HG03103 (cell line): ENCODE measurements at regions not wholly inside any gene's neighbourhood (a gene's known extent, or its start where the extent isn't known, plus 50 kb on each side); places are given as distances from the start of the nearest gene placed in this dataset.

Experiments used
- ATAC-seq: cut with Tn5 transposase; IDR thresholded peaks from one replicate; pipeline ENCODE4 v1.9.1; 2021; ENCODE audit warnings: low read depth; ENCODE audit not compliant: unreplicated experiment

DNA sequence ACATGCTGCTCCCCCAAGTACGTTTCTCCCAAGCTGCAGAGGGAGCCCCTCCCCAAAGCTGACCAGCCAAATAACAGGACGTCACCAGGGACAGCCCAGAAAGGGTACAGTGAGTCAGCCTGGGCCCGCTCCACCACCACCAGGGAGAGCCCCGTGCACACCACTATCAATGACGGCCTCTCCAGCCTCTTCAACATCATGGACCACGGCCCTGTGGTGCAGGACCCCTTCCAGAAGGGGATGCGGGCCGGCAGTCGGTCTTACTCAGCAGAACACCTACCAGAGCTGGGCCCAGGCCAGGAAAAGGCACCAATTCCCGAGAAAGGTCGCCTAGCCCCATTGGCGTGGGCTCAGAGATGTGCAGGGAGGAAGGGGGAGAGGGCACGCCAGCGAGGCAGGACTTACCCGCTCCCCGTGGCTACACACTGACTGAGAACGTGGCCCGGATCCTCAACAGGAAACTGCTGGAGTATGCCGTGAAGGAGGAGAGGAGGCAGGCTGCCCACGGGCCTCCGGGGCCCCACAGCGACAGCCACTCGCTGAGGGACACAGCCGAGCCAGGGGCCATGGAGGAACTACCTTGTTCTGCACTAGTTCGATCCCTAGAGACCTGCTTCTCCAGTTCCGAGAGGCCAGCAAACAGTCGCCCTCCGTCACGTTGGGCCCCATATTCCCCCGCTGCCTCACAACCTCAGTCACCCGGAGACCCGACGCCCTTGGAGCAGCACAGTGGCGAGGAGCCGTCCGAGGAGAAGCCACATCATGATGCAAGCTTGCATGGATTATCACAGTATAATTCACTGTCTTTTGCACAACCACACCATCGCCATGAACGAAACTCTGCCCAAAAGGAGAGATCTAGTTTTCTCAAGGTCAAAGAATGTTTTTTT, 815.9 kb upstream of the KLHL1 start:
- ATAC-seq: no peak

DNA sequence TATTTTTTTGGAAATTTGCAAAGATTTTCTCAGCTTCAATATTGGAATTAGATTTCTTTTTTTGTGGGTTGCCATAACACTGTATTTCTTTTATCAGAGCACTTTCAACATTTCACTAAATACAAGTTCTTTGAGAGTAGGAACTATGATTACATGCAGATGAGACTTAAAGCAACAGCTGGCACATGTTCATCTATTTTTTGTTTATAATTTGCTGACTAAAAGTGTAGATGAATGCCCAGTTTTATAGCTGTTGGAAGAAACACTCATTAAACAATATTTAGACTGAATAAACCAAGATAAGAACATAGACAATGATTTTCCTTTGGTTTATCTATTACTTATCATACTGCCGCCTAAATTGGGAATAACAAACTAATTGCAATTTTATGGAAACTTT, 803.0 kb upstream of the KLHL1 start:
- ATAC-seq: no peak

DNA sequence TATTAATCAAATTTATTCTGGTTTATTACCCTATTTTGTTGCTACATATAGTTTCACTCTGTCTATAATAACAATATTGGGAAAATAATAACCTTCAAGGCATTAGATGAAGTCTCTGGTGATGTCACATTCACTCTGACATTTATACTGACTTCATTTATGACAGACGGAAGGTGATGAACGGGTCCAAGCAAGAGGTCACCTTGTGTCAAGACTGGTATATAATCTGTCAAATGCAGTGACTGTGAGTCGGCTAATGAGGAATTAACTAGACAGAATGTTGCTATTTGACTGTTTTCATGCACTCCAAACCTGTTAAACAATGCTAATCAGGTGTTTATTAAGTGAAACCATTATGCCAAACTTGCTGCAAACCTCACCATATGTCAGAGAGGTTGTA, 800.5 kb upstream of the KLHL1 start:
- ATAC-seq: no peak

DNA sequence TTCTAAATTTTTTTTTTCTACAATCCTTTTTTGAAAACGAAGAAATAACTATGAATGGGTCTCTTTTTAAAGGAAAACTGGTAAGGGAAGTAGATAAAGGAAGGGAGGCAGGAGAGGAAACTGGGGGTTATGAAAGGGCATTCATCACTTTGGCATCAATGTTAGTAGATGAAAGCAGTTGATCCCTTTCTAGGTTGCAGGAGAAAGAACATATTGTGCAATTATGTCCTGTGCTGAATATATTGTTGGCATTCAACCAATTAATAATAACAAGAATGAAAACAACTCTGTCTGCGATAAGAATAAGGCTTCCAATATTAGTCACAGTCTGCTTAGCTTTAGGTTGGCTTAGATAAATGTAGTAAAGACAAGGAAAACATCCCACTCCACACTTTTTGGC, 796.8 kb upstream of the KLHL1 start:
- ATAC-seq: no peak

DNA sequence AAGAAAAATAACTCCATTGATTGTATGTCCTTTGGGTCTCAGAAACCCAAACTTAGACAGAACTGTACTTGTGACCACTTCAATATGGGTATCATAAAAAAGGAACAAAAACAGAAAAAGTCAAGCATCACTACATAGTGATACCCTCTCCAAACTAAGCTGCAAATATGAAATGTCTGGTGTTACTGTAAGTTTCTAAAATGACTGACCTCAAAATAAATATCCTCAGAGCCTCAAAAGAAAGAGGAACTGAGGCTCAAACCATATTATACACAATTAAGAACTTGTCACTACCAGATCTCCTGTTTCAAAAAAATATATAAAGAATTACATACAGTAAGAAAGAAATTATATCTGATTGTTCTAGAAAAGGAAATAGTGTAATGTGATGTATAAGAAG, 787.9 kb upstream of the KLHL1 start:
- no peak for ATAC-seq

DNA sequence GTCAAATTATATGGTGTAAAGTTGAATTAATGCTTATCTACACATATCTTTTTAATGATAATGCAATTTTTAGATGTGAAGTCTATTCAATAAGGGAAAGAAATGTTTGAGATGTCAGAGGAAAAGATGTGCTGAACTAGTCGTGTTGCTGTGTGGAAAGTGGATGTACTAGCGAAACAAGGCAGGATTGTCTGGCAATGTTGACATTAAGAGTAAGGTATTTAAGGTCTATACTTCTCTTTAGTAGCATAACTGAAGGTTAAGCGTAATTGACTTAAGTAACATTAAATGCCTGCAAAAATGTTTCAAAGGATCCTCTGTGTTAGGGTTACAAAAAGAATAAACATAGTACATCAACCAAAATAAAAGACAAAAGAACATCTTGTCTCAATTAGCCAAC, 787.3 kb upstream of the KLHL1 start:
- no peak for ATAC-seq

DNA sequence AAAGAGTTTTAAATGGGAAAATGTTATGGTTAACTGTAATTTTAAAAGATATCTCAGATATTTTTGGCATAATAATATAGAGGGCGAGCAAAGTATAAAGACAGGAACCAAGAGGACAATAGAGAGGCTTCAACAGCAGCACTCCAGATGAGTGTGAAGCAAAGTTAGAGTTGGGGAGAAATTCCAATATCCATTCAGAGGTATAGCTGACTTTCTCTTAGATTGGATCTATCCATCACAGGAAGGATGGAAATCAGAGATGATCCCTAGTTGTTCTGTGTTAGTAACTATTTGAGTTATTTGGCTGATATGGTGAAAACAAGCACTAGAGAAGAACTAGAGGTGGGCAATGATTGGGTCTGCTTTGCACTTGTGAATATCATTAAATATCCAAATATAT, 786.0 kb upstream of the KLHL1 start:
- ATAC-seq: no peak

DNA sequence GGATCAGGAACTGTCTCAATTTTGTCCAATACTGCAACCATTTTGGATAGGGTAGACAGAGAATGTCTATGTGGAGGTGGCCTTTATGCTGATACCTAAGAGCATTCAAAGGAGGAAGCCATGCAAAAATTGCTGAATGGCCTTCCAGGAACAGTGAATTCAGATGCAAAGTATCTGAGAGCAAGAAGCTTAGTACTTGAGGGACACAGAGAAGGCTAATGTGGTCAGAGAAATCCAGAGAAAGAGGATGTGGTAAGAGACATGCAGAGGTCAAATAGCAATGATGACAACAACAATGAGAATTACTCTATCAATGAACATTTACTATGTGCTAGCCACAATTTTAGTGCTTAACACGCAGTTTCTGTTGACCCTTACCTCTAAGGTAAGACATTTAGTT, 785.6 kb upstream of the KLHL1 start:
- no peak for ATAC-seq

DNA sequence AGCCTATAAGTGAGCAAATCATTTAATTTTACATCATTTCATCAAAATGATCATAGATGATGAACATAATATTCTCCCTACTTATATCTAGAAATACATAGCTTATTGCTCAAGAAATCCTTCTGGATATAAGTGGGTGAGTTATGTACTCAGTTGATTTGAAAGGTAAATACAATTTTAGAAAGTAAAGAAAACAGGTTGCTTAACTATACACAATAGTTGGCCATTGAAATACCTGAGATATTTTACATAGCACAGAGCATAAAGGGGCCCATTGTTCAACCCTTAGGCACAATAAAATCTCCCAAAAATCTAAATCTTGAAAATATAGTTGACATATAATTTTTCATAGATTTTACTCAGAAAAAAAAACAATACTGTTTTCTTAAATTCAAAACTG, 782.0 kb upstream of the KLHL1 start:
- ATAC-seq: no peak

DNA sequence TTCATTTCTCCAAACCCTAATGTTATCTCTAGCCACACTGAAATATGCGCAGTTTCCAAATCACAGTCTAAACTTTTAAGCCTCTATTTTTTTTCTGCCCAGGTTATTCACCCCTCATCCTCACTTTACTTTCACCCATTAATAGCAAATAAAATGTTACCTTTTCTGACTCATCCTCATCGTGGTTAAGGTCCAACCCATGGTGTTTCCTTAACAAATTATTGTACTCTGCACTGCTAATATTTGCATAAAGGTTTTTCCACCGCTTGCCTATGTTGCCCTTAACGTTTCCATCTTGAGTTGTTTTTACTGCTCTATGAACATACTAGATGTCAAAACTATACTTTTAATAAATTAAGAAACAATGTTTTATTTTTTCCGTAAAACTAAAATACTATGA, 780.9 kb upstream of the KLHL1 start:
- no peak for ATAC-seq

DNA sequence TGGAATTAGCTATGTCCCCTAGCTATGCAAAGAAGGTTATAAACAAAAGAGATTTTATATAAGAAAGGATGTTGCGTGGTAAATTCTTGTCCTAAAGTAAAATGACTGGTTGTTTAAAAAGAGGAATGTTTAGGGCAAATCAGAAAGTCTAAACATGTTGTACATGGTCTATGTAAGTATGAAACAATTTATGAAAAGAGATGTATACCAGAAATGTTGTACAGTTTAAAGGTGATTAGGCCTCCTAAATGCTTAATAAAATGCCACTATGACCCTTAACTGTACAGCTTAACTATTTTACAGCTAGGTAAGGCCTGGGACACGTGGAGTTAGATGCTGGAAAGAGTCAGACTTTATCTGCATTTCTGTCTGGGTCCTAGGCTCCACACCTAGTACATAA, 775.9 kb upstream of the KLHL1 start:
- no peak for ATAC-seq

DNA sequence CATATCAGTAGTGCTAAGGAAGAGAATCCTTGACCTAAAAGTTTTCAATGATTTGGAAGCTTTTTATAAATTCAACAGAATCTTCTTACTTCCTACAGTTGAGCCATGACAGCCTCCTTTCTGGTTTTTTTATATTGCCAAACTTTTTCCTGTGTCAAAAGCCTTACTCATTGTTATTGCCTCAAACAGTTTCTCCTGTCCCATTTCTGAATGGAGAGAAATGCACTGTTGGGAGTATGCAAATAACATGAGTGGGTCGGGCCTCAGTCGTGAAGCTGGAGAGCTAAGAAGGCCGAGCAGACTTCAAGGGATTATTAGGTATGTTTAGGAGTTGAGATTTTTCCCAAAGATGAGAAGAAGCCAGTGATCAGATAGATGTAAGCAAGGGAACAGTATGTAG, 766.4 kb upstream of the KLHL1 start:
- ATAC-seq: no peak

DNA sequence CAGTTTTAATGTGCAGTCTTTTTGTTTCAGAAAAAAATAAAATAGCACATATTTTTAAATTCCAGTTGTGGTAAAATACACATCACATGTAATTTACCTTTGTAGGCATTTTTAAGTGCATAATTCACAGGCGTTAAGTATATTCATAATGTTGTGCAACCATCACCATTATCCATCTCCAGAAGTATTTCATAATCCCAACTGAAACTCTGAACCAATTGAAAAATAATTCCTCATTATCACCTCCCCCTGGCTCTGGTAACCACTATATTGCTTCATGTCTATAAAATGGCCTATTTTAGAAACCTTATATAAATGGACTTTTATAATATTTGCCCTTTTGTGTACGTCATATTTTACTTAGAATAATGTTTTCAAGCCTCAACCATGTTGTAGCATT, 756.5 kb upstream of the KLHL1 start:
- no peak for ATAC-seq

DNA sequence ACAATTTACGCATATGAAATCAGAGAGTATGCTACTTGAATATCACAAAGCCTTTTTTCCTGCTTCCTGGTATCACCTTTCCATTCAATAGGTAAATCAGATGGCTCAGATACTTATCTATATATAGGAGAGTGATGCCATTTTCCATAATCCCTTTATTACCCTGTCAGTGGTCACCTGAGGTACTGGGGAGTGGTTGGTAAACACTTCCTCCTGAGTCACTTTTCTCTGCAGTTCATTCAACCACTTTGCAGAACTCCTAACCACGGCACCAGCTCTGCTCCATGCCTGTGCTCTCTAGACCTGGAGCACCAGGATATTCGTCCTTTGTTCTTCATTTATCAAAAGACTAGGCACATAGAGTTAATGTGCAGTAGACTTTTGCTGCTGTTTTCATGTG, 748.5 kb upstream of the KLHL1 start:
- ATAC-seq: no peak

DNA sequence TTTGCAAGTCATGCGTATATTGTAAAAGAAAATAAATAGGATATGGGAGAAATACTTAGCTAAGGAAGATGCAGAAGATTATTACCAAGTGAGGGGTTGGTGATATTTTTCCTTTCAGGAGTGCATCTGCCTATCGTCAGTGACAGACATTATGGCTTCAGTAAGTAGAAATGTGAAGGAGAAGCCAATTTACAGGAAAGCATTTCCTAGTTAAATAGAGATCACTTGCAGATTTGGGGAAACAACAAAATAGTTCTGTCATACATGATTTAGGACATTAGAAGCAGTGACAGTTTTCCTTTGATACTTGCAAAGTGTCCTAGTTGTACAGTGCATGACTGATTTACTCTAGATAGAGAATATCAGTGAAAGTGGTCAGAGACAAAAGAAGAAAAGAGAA, 747.8 kb upstream of the KLHL1 start:
- ATAC-seq: no peak

DNA sequence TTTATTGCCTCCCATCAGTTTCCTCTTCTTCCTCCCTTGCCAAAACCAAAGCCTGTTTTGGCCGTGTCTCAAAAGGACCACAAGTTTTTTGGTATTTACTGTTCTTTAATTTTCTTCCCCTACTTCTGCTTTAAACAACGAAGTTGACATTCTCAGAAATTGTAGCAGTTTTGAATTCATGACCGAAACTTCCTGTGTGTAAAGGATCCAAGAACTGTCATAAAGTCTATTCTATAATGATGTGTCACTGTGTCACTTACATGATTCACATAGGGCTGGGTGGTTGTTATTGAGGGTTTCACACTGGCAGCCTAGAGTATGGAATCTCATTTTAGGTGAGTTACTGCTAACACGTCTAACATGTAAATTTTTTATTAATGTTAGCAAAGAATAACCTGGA, 741.0 kb upstream of the KLHL1 start:
- no peak for ATAC-seq

DNA sequence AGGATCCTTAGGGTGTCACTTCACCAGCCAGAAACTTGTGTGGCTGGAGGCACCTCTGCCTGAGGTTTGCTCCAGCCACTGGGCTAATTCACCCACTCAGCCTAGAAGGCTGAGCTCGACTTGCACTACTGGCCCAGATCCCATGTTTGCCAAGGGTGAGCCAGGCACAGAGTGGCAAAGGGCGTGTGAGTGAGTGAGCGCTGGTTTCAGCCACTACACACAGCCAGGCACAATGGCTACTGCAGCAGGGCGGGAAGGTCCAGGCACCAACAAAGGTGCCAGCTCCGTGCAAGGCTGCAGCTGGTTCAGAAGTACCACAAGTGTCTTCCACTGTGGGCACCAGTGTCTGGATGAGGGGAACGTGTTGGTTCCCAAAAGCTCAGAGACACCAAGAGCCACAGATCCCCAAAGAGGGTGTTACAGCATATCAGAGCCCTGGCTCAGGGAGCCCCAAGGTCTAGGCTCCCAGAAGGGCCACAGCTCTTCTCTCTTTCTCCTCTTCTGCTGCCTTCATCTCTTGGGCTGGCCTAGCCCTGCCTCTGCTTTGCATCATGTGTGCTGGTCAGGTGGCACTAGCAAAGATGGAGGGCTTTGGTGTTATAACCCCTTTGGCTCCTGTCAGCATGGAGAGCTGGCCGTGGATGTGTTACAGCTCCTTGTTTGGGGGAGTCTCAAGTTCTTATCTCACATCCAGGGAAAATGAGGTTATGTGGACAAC, 736.3 kb upstream of the KLHL1 start:
- ATAC-seq: no peak

DNA sequence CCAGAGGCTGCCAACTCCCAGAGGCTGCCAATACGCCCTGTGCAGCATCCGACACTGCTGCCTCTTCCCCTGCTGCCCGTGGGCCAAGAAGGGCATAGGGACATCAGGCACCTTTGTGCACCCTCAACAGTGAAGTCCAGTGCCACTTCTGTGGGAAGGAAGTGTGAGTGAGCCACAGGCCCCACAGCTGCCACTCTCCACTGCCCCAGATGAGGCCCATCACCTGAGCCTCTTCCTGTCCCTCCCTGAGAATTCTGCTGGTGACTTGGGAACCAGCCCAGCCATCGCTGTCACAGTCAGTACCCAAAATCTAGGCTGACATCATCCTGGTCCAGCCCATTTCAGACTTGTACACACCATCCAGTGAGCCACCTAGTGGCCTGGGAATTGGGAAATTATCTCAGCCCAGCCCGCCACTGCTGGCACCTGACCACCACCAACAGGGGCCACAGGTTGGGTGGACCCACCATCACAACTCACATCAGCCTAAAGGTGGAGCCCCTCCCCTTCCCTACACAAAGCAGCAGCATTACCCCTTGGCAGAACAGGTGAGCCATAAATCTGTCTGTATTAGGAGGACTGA, 733.9 kb upstream of the KLHL1 start:
- no peak for ATAC-seq

DNA sequence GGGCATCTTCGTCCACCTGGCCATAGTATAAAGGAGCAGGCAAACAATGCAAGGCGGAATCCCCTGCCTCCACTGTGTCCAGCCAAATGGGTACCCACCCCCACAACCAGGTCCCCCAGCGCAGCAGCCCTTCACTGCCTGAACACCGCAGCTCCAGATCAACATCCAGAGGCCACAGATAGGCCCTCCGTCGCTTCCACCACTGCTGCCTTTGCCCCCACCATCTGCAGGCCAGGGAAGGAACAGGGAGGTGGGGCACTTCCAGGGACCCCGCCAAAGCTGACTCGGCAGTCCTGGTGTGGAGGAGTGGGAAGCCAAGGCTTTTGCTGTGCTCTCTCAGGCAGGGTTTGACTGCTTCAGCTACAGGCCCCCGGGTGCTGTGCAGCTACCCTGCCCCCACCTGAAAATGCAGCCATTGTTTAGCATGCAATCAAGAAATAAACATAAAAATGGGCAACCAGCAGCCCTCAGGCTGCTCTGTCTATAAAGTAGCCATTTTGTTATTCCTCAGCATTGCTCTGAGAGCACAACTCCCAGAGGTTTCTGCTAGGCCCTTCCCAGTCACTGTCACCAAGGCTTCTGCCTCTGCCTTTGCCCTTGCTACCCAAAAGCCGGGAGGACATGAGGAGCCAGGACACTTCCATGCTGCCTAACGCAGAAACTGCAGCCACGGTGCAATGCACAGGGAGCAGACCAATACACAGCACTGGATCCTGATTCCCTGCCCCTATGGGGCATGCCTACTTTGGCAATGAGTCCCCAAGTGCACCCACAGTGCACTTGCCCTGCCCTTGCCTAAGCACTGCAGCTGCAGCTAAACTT, 733.2 kb upstream of the KLHL1 start:
- no peak for ATAC-seq

DNA sequence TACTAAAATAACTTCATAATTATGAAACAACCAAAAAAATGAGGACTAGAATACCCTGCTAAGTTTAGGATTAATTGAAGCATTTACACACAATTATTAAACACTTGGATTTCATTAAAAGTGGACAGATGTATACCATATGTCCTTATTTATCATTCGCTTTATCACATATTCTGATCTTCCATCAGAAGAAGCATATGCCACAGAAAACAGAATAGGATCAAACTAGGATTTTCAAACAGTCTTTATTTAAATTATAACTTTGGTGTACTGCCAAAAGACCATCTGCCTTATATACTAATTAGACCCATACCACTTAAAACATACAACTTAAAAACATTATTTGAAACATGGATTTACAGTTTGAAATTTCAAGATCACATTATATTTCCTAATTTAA, 727.1 kb upstream of the KLHL1 start:
- ATAC-seq: no peak

DNA sequence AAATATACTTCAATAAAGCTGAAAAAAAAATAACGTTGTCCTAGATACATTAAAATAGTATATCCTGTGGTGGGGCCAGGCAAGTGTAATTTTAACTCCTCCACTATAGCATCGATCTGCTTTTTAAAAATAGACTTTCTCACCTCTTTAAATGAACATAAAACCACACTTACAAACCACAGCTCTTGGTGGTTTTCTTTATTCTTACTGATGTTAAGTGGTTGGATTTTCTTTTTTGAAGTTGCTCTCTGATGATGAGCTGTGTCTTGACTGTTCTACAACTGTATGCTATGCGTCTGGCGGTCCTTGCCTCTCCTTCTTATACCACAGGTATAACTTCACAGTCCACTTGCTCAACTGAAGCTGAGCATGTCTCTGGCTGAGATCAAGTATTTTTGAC, 721.5 kb upstream of the KLHL1 start:
- no peak for ATAC-seq
